Left kidney (tissue), 1 donor: ENCODE measurements at regions not wholly inside any gene's neighbourhood (a gene's known extent, or its start where the extent isn't known, plus 50 kb on each side); places are given as distances from the start of the nearest gene placed in this dataset.

Experiments
- DNase-seq: peaks from one replicate; pipeline ENCODE4 v3.0.0-alpha.2; 2013

GRCh38 chr4:42330002-42330592 lies 67.2 kb upstream of the SHISA3 start:
- no peak for DNase-seq

- DNase-seq, result no peak
Measured at GRCh38 chr4:42331040-42331439, 66.2 kb upstream of the SHISA3 start.

GRCh38 chr4:42331914-42332368 lies 65.3 kb upstream of the SHISA3 start:
- DNase-seq, result no peak

- DNase-seq, result no peak
Measured at GRCh38 chr4:42339935-42340406, 57.3 kb upstream of the SHISA3 start.

- no peak for DNase-seq
Measured at GRCh38 chr4:42341518-42342026, 55.7 kb upstream of the SHISA3 start.

GRCh38 chr4:42342459-42342858 lies 54.8 kb upstream of the SHISA3 start:
- DNase-seq, result no peak

GRCh38 chr4:42344309-42344708 lies 53.0 kb upstream of the SHISA3 start:
- peak; percentile 59 for DNase-seq

GRCh38 chr4:42344749-42345148 lies 52.5 kb upstream of the SHISA3 start:
- DNase-seq, result no peak

- DNase-seq, result no peak
Measured at GRCh38 chr4:42345962-42346544, 51.2 kb upstream of the SHISA3 start.

- DNase-seq, result no peak
Measured at GRCh38 chr4:42347076-42347475, 50.2 kb upstream of the SHISA3 start.
